ENCODE measurements at regions not wholly inside any gene's neighbourhood (a gene's known extent, or its start where the extent isn't known, plus 50 kb on each side); places are given as distances from the start of the nearest gene placed in this dataset.

- H3K27me3 ChIP-seq (ENCODE audit: control insufficient read depth, insufficient read depth, low read length): peaks cover 53% of the 10 kb centered on the region
- no peaks in the 10 kb centered on the region for H3K9me3 ChIP-seq (ENCODE audit: control insufficient read depth, insufficient read depth, low read depth, low read length)
- H3K9ac ChIP-seq (ENCODE audit: low read length): no peak overlapping the region
- H3K27ac ChIP-seq (ENCODE audit: low read depth, low read length): no peak overlapping the region
- H3K36me3 ChIP-seq (ENCODE audit: control insufficient read depth, insufficient read depth, low read length): no peaks in the 10 kb centered on the region
- H3K4me1 ChIP-seq (ENCODE audit: control insufficient read depth, insufficient read depth, low read length): peaks cover 15% of the 10 kb centered on the region
- no peak overlapping the region for H3K4me3 ChIP-seq (ENCODE audit: low read depth, low read length)
These were observed 59.0 kb downstream of the NDUFS5 start for GRCh38 chr1:39085174-39085573.

- peaks cover 43% of the 10 kb centered on the region for H3K27me3 ChIP-seq (ENCODE audit: control insufficient read depth, insufficient read depth, low read length)
- H3K27ac ChIP-seq (ENCODE audit: low read depth, low read length): no peak overlapping the region
- H3K36me3 ChIP-seq (ENCODE audit: control insufficient read depth, insufficient read depth, low read length): no peaks in the 10 kb centered on the region
- peaks cover 17% of the 10 kb centered on the region for H3K4me1 ChIP-seq (ENCODE audit: control insufficient read depth, insufficient read depth, low read length)
- no peaks in the 10 kb centered on the region for H3K9me3 ChIP-seq (ENCODE audit: control insufficient read depth, insufficient read depth, low read depth, low read length)
- no peak overlapping the region for H3K9ac ChIP-seq (ENCODE audit: low read length)
- H3K4me3 ChIP-seq (ENCODE audit: low read depth, low read length): no peak overlapping the region
These were observed 60.2 kb downstream of the NDUFS5 start for GRCh38 chr1:39086386-39086785.

GRCh38 chr1:39086865-39087409 is 60.8 kb downstream of the NDUFS5 start:
- peaks cover 37% of the 10 kb centered on the region for H3K27me3 ChIP-seq (ENCODE audit: control insufficient read depth, insufficient read depth, low read length)
- no peak overlapping the region for H3K9ac ChIP-seq (ENCODE audit: low read length)

GRCh38 chr1:39087435-39087834 is 61.3 kb downstream of the NDUFS5 start:
- Histone ChIP-seq H3K9me3 (ENCODE audit: control insufficient read depth, insufficient read depth, low read depth, low read length) (no peaks in the 10 kb centered on the region), H3K27me3 (ENCODE audit: control insufficient read depth, insufficient read depth, low read length) (peaks cover 32% of the 10 kb centered on the region), H3K36me3 (ENCODE audit: control insufficient read depth, insufficient read depth, low read length) (no peaks in the 10 kb centered on the region), H3K4me3 (ENCODE audit: low read depth, low read length) (no peak overlapping the region), H3K4me1 (ENCODE audit: control insufficient read depth, insufficient read depth, low read length) (peaks cover 14% of the 10 kb centered on the region), H3K9ac (ENCODE audit: low read length) (no peak overlapping the region), H3K27ac (ENCODE audit: low read depth, low read length) (no peak overlapping the region)

More at GRCh38 chr1:39086865-39087409, 60.8 kb downstream of the NDUFS5 start:
- Histone ChIP-seq H3K4me3 (ENCODE audit: low read depth, low read length) (no peak overlapping the region), H3K27ac (ENCODE audit: low read depth, low read length) (no peak overlapping the region), H3K36me3 (ENCODE audit: control insufficient read depth, insufficient read depth, low read length) (no peaks in the 10 kb centered on the region), H3K4me1 (ENCODE audit: control insufficient read depth, insufficient read depth, low read length) (peaks cover 17% of the 10 kb centered on the region), H3K9me3 (ENCODE audit: control insufficient read depth, insufficient read depth, low read depth, low read length) (no peaks in the 10 kb centered on the region)

- Histone ChIP-seq H3K36me3 (ENCODE audit: control insufficient read depth, insufficient read depth, low read length) (no peaks in the 10 kb centered on the region), H3K27ac (ENCODE audit: low read depth, low read length) (no peak overlapping the region), H3K27me3 (ENCODE audit: control insufficient read depth, insufficient read depth, low read length) (peaks cover 20% of the 10 kb centered on the region), H3K9me3 (ENCODE audit: control insufficient read depth, insufficient read depth, low read depth, low read length) (no peaks in the 10 kb centered on the region), H3K4me1 (ENCODE audit: control insufficient read depth, insufficient read depth, low read length) (peaks cover 10% of the 10 kb centered on the region; the same call in 1 of the 2 replicates), H3K4me3 (ENCODE audit: low read depth, low read length) (no peak overlapping the region), H3K9ac (ENCODE audit: low read length) (no peak overlapping the region)
These were observed 62.5 kb downstream of the NDUFS5 start for GRCh38 chr1:39088658-39089057.

- H3K27ac ChIP-seq (ENCODE audit: low read depth, low read length): no peak overlapping the region
- no peak overlapping the region for H3K4me3 ChIP-seq (ENCODE audit: low read depth, low read length)
- H3K4me1 ChIP-seq (ENCODE audit: control insufficient read depth, insufficient read depth, low read length): peaks cover 10% of the 10 kb centered on the region; the same call in 1 of the 2 replicates
- no peak overlapping the region for H3K9ac ChIP-seq (ENCODE audit: low read length)
- peaks cover 6% of the 10 kb centered on the region; the same call in 1 of the 2 replicates for H3K27me3 ChIP-seq (ENCODE audit: control insufficient read depth, insufficient read depth, low read length)
- H3K36me3 ChIP-seq (ENCODE audit: control insufficient read depth, insufficient read depth, low read length): no peaks in the 10 kb centered on the region
- no peaks in the 10 kb centered on the region for H3K9me3 ChIP-seq (ENCODE audit: control insufficient read depth, insufficient read depth, low read depth, low read length)
These were observed 63.9 kb downstream of the NDUFS5 start for GRCh38 chr1:39089931-39090521.

- Histone ChIP-seq H3K4me1 (ENCODE audit: control insufficient read depth, insufficient read depth, low read length) (peaks cover 10% of the 10 kb centered on the region; the same call in 1 of the 2 replicates), H3K4me3 (ENCODE audit: low read depth, low read length) (no peak overlapping the region), H3K36me3 (ENCODE audit: control insufficient read depth, insufficient read depth, low read length) (no peaks in the 10 kb centered on the region), H3K27ac (ENCODE audit: low read depth, low read length) (no peak overlapping the region), H3K9me3 (ENCODE audit: control insufficient read depth, insufficient read depth, low read depth, low read length) (no peaks in the 10 kb centered on the region), H3K9ac (ENCODE audit: low read length) (no peak overlapping the region), H3K27me3 (ENCODE audit: control insufficient read depth, insufficient read depth, low read length) (0 out of 2 replicates have a peak, but pooled peaks cover 4% of the 10 kb centered on the region)
These were observed 64.7 kb downstream of the NDUFS5 start for GRCh38 chr1:39090757-39091380.

GRCh38 chr1:39091845-39092645 is 65.9 kb downstream of the NDUFS5 start:
- no peaks in the 10 kb centered on the region for H3K9me3 ChIP-seq (ENCODE audit: control insufficient read depth, insufficient read depth, low read depth, low read length)
- no peak overlapping the region for H3K27ac ChIP-seq (ENCODE audit: low read depth, low read length)
- H3K27me3 ChIP-seq (ENCODE audit: control insufficient read depth, insufficient read depth, low read length): no peaks in the 10 kb centered on the region
- H3K9ac ChIP-seq (ENCODE audit: low read length): no peak overlapping the region
- no peaks in the 10 kb centered on the region for H3K36me3 ChIP-seq (ENCODE audit: control insufficient read depth, insufficient read depth, low read length)
- H3K4me1 ChIP-seq (ENCODE audit: control insufficient read depth, insufficient read depth, low read length): peaks cover 6% of the 10 kb centered on the region; the same call in 1 of the 2 replicates
- H3K4me3 ChIP-seq (ENCODE audit: low read depth, low read length): no peak overlapping the region

- Histone ChIP-seq H3K27me3 (ENCODE audit: control insufficient read depth, insufficient read depth, low read length) (no peaks in the 10 kb centered on the region), H3K9me3 (ENCODE audit: control insufficient read depth, insufficient read depth, low read depth, low read length) (no peaks in the 10 kb centered on the region), H3K36me3 (ENCODE audit: control insufficient read depth, insufficient read depth, low read length) (no peaks in the 10 kb centered on the region), H3K27ac (ENCODE audit: low read depth, low read length) (no peak overlapping the region), H3K9ac (ENCODE audit: low read length) (no peak overlapping the region), H3K4me3 (ENCODE audit: low read depth, low read length) (no peak overlapping the region), H3K4me1 (ENCODE audit: control insufficient read depth, insufficient read depth, low read length) (peaks cover 11% of the 10 kb centered on the region; the same call in 1 of the 2 replicates)
These were observed 68.5 kb downstream of the NDUFS5 start for GRCh38 chr1:39094685-39095084.

GRCh38 chr1:39098546-39099250 is 72.5 kb downstream of the NDUFS5 start:
- Histone ChIP-seq H3K4me1 (ENCODE audit: control insufficient read depth, insufficient read depth, low read length) (peaks cover 16% of the 10 kb centered on the region), H3K27ac (ENCODE audit: low read depth, low read length) (no peak overlapping the region), H3K27me3 (ENCODE audit: control insufficient read depth, insufficient read depth, low read length) (no peaks in the 10 kb centered on the region), H3K9ac (ENCODE audit: low read length) (no peak overlapping the region), H3K4me3 (ENCODE audit: low read depth, low read length) (no peak overlapping the region), H3K9me3 (ENCODE audit: control insufficient read depth, insufficient read depth, low read depth, low read length) (no peaks in the 10 kb centered on the region), H3K36me3 (ENCODE audit: control insufficient read depth, insufficient read depth, low read length) (no peaks in the 10 kb centered on the region)
